Neural cell (in vitro differentiated cells): ENCODE measurements at regions not wholly inside any gene's neighbourhood (a gene's known extent, or its start where the extent isn't known, plus 50 kb on each side); places are given as distances from the start of the nearest gene placed in this dataset.

Experiments used
- CTCF ChIP-seq: fragments of 450-650 bp; IDR thresholded peaks from 2 replicates; pipeline ENCODE4 v1.5.1; 2014; ENCODE audit warnings: antibody characterized with exemption, mild to moderate bottlenecking, moderate library complexity; ENCODE audit not compliant: poor library complexity, severe bottlenecking
- EP300 ChIP-seq: fragments of 450-650 bp; conservative IDR thresholded peaks from 2 replicates; pipeline ENCODE4 v1.6.1; 2014; ENCODE audit warnings: antibody characterized with exemption, mild to moderate bottlenecking, moderate library complexity; ENCODE audit not compliant: poor library complexity, severe bottlenecking
- EZH2 ChIP-seq: fragments of 200-600, 300-800 bp; shearing (Covaris generic), sonication (generic); IDR thresholded peaks from 2 replicates; pipeline ENCODE4 v1.6.1; 2014; ENCODE audit warnings: antibody characterized with exemption, low read length, borderline replicate concordance, mild to moderate bottlenecking; ENCODE audit not compliant: insufficient read depth, poor library complexity, severe bottlenecking
- MXI1 ChIP-seq: fragments of 450-650 bp; conservative IDR thresholded peaks from 2 replicates; pipeline ENCODE4 v1.6.1; 2014; ENCODE audit warnings: antibody characterized with exemption, mild to moderate bottlenecking; ENCODE audit not compliant: poor library complexity, severe bottlenecking
- POLR2AphosphoS5 ChIP-seq: IDR thresholded peaks from 2 replicates; pipeline ENCODE4 v1.6.1; 2012
- RAD21 ChIP-seq: fragments of 450-650 bp; conservative IDR thresholded peaks from 2 replicates; pipeline ENCODE4 v1.6.1; 2014; ENCODE audit warnings: antibody characterized with exemption, mild to moderate bottlenecking, moderate library complexity
- REST ChIP-seq: IDR thresholded peaks from 2 replicates; pipeline ENCODE4 v1.6.1; 2012; ENCODE audit warnings: borderline replicate concordance
- SMC3 ChIP-seq: fragments of 450-650 bp; conservative IDR thresholded peaks from 2 replicates; pipeline ENCODE4 v1.6.1; 2014; ENCODE audit warnings: antibody characterized with exemption, mild to moderate bottlenecking, moderate library complexity; ENCODE audit not compliant: poor library complexity
- TAF1 ChIP-seq: IDR thresholded peaks from 2 replicates; pipeline ENCODE4 v1.6.1; 2012; ENCODE audit warnings: low read depth

GRCh38 chr6:166771701-166772100 lies 144.7 kb upstream of the RPS6KA2 start:
- TF ChIP-seq CTCF (no peak), POLR2AphosphoS5 (no peak), EP300 (no peak), RAD21 (no peak), EZH2 (no peak), MXI1 (no peak), REST (no peak), TAF1 (no peak), SMC3 (no peak)
